Loucy (cell line): ENCODE measurements at regions not wholly inside any gene's neighbourhood (a gene's known extent, or its start where the extent isn't known, plus 50 kb on each side); places are given as distances from the start of the nearest gene placed in this dataset.

Experiments used
- CTCF ChIP-seq: fragments of 200-600 bp; sonication (generic); conservative IDR thresholded peaks from 2 replicates; pipeline ENCODE4 v1.5.1; 2014; ENCODE audit warnings: mild to moderate bottlenecking, antibody characterized with exemption, low read length
- EZH2phosphoT487 ChIP-seq: fragments of 200-600 bp; IDR thresholded peaks from 2 replicates; pipeline ENCODE4 v1.6.1; 2018; ENCODE audit warnings: antibody characterized with exemption, mild to moderate bottlenecking, moderate library complexity, borderline replicate concordance

- no peak for TF ChIP-seq CTCF
- no peak for TF ChIP-seq EZH2phosphoT487
Observed at GRCh38 chr9:20170122-20170521, 381.3 kb upstream of the SLC24A2 start.
